DMS 273 treated with DMSO at 0.1 percent for 48 hours (cell line): ENCODE measurements at regions not wholly inside any gene's neighbourhood (a gene's known extent, or its start where the extent isn't known, plus 50 kb on each side); places are given as distances from the start of the nearest gene placed in this dataset.

Experiments
- DNase-seq: peaks from one replicate; lab custom pipeline; 2025; lab: John Stamatoyannopoulos, UW

DNA sequence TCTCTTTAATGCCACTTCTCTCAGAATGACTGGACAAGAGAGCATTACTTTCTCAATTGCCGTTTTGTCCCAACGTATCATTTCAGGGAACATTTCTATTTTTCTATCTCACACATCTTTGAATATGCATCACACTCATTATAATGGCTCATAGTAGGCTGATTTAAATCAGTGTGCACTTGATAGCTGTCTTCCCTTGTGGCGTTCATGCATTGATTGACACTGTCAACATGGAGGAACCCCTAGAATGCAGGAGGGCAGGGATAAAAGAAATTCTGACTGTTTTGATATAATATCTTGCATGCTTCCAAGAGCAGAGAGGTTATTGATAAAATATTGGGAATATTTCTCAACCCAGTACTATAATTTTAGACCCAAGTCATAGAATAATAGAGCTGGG lies 1528.9 kb upstream of the FLRT2 start:
- DNase-seq = no peak

DNA sequence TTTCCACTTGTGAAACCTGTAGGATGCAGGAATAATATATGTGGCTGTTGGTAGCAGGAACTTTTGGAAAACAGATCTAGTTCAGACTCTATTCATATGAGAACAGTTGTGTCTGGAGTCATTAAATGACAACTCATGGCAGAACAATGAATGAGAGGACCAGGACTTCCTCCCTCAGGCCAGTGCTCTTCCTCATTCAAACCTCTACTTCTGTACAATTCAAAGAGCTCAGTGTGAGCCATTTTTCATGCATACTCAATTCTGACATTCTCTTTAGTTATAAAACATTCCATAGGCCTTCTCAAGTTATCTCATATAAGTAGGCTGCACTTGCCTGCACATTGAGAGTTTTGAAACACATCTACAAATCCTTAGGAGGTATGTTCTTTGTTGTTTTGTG lies 1526.6 kb upstream of the FLRT2 start:
- no peak for DNase-seq

DNA sequence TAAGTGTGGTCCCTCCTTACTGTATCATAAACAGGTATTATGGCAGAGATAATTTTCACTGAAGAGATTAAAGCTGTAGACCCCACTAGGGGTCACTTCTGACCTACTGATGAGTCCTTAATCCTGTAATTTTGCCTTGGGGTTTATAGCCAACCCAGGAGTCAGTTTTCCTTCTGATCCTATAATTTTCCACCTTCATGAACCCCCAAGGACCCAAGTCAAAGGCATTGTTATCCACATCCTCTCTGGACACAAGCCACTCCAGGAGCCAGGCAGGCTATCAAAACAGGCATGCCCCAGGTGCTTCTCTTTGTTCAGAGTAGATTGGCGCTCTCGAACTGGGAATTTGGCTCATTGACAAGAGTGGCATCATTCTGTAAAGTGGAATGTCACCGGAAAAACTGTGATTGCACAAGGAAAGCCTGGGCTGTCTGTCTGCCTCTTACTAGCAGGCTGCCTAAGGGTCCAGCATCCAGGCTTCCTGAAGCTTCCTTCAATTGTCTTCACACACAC lies 1523.2 kb upstream of the FLRT2 start:
- no peak for DNase-seq

DNA sequence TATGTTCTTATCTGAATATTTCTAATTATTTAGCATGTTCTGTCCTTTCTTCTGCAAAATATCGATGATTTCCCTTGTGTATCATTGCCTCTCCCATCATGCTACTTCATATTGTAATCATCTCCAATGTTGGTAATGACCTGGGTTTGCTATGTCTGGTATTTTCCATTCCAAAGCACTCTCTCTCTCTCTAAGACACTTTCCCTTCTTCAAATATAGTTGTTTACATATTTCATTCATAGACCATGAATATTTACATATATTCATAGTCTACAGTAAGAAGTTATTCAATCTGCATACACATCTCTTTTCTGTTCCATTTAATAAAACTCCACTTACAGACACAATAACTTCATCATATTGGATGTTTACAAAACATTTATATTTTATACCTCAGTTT lies 1516.5 kb upstream of the FLRT2 start:
- no peak for DNase-seq

DNA sequence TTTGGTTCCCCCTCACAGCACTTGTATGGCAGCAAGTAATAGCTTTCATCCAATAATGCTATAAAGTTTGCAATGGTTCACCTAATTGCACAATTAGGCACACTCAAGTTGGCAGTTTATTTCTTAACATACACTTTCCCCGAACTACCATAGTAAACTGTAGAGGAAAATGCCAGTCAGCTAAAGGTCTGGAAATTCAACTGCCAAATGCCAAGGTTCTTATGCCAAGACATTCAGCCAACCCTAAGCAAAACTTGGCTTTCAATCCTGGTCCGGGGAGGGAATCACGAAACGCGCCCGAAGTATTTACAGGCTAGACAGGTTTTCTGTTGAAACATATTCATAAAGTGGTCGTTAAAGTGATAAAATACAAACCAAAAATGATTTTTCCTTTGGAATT lies 1512.4 kb upstream of the FLRT2 start:
- DNase-seq = no peak

DNA sequence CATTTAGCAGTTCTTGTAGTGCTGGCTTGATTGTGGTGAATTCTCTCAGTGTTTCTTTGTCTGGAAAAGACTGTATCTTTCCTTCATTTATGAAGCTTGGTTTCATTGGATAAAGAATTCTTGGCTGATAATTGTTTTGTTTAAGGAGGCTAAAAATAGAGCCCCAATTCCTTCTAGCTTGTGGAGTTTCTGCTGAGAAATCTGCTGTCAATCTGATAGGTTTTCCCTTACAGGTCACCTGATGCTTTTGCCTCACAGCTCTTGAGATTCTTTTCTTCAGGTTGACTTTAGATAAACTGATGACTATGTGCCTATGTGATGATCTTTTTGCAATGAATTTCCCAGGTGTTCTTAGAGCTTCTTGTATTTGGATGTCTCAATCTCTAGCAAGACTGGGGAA lies 1508.5 kb upstream of the FLRT2 start:
- DNase-seq = no peak

DNA sequence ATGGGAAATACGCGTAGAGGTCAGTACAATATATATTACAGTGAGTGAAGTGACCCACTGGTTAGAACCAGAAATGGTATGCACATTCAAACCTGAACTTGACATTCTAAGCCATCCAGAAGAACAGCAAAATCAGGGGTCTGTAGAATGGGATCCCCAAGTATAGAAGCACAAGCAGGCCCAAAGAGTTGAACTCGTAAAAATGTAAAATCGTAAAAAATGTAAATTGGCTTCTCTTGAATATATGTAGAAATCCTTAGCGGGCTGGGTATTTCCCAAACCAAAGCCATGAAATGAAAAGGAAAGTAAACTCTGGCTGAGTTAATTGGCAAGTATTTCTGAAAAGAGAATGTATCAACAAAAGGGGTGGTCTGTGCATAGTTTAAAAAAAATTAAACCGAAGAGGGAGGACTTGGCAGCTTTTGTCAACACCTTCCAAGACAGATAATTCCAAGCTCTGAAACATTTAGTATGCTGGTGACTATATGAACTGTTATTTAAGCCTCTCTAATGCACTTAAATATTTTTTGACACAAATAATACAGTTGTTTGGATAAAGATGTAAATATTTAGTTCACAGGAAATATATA lies 1505.6 kb upstream of the FLRT2 start:
- no peak for DNase-seq

DNA sequence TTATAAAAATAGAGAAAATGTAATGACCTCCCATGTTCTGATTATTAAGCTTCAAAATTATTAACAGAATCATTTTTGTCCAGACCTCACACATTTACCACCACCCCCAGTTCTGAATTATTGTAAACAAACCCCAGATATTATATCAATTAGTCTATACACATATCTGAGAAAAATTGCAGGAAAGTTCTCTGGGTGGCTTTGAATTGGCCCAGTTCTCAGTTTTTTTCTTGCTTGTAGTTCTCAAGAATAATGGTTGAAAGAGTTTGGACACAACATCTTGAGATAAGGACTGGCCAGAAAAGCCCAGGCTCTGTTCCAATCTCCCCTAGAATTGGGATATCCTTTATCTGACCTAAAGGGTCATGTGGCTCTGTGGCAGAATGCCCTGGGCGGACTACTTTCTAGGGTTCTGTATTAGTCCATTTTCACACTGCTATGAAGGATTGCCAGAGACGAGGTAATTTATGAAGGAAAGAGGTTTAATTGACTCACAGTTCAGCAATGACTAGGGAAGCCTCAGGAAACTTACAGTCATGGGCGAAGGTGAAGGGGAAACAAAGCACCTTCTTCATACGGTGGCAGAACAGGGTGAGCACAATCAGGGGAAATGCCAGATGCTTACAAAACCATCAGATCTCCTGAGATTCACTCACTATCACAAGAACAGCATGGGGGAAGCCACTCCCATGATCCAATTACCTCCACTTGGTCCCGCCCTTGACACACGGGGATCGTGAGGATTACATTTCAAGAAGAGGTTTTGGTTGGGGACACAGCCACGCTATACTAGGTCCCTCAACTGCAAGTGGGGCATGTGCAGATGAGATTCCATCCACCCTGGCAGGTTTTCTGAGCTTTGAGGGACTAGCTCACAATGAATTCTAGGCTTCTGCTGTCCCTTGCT lies 1504.6 kb upstream of the FLRT2 start:
- no peak for DNase-seq

DNA sequence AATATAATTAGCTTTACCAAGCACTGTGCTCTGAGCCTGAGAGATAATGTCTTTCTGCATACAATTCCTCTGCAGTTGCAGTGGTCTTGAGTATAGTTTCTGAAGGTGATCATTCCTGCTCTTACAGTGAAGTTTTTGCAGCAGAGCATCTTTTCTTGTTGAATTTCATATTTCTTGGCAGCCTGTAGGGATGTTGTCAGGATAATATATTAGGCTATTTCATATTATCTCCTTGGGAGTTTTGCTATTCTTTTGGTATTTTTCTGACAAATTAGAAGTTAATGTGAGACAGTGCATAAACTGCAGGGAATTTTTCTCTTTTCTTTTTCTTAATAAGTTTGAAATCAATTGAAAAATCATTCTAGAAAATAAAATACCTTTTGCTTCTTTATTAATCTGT lies 1502.6 kb upstream of the FLRT2 start:
- no peak for DNase-seq

DNA sequence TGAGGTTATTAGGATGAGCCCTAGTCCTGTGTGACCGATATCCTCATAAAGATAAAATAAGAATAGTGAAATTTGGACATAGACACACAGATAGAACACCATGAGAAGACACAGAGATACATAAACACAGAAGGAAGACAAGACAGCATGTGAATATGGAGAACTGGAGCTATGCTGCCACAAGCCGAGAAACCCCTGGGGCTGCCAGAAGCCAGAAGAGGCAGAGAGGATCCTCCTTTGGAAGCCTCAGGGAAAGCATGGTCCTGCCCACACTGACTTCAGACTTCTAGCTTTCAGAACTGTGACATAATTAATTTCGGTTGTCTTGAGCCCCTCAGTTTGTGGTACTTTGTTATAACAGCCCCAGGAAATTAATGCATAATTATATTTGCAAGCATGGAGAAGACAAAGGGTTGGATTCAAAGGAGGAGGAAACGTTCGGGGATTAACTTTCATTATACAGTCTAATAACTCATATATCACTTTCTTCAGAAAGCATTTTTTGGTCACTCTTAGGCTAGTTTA lies 1501.8 kb upstream of the FLRT2 start:
- no peak for DNase-seq

DNA sequence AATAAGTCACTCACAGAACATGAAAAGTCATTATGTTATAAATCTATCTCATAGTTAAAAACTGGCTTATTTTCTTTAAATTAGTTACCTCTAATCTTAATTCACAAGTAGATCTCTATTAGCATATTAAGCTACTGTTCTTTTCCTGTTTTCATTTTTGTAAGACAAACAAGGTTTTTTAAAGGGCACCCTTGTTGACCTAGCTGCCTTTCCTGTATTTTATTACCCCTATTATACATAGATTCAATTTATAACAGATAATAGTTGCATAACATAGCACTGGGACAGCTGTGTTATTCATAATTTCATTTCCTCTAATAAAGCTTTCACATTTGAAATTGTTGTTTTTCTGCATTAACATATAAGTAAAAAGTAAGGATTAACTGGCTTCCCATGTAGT lies 1500.7 kb upstream of the FLRT2 start:
- no peak for DNase-seq

DNA sequence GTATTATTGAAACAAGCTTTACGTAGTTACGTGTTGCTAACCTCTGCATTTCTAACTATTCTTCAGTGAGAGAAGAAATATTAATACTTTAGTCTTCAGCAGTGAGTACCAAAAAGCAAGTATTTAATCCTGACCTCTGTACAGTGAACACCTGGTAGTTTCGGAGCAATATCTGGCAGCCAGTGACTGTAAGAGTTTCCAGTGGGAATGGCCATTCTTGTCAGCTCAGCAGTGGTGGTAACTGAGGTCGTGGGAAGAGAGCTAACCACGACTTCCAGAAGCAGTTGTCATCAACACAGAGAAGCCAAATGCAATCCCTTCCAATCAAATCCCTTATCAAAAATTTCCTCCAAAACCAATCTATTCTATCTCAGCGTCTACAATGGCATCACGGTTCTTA lies 1500.2 kb upstream of the FLRT2 start:
- DNase-seq = no peak

DNA sequence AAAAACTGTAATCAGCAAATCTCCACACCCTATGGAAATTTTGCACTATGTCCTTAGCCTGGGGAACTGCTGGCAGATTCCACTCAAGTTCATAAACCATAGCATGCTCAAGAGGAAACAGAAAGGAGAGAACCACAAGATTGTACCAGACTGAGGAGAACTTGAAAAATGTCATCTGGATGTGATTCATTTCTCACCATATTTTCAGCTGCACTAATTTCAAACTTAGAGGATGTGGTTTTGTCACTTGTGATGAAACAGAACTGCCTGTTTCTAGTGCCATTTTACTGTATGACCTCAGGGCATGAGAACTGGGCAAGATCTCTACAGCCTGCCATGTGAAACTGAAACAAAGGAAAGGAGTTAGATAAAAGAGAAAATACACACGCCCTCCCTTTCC lies 1493.1 kb upstream of the FLRT2 start:
- DNase-seq = no peak

DNA sequence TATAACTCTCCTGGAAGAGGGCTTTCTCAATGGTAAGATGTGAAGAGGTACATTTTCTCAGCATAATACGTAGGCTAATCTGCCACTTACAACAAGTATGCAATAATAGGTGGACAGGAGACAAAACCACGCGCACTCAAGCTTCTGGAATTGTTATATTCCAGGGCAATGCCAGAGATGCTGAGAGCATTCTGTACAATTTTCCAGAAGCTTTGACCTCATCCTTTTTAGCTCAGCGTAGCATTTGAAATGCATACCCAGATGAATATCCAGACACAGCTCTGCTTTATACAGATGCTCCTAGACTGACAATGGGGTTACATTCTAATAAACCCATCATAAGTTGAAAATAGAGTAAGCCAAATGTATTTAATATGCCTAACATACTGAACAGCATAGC lies 1492.4 kb upstream of the FLRT2 start:
- no peak for DNase-seq

DNA sequence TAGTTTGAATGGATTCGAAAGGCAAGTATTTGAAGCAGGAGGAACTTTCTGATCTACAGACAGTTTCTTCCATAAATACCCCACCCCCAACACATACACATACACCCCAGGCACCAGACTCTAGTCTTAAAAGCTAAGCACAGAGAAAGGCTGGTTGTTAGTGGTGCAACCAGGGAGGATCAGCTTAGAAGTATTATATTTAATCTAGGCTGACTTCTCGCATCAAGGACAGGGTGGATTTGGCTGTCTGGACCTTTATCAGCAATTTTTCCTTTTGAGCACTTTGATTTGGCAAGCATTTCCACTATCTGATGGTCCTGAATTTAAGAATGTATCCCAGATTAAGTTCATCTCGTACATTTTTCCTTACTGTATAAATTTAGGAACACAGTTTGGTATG lies 1489.8 kb upstream of the FLRT2 start:
- no peak for DNase-seq

DNA sequence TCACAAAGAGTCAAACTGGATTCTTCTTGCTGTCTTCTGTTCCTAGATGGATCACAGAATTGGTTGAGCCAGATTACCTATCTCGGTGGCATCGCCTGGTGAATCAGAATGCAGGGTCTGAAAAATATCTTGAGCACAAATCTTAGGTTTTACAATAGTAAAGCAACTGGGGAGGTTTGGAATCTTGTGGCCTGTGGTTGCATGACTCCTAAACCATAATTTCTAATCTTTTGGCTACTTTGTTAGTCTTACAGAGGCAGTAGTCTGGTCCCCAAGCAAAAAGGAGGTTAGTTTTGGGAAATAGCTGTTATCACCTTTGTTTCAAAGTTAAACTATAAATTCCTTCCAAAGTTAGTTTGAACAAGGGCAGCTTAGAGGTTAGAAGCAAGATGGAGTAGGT lies 1488.5 kb upstream of the FLRT2 start:
- no peak for DNase-seq

DNA sequence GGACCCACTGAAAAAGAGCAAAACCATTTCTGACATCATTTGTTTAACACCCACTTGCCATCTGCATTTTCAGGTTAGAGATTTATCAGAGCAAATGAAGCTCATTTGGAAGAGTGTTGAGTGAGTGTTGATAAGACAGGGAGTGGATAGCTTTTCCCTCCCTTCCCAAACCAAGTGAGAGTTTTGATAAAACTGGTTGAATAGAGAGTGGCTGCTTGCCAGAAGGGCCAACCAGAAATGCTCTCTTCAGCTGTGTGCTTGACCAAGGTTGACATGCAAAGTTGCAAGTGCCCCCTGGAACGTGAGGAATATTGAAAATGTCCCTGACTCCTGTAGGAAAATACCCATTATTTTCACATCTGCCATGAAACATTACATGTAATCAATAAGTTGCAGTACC lies 1487.0 kb upstream of the FLRT2 start:
- no peak for DNase-seq

DNA sequence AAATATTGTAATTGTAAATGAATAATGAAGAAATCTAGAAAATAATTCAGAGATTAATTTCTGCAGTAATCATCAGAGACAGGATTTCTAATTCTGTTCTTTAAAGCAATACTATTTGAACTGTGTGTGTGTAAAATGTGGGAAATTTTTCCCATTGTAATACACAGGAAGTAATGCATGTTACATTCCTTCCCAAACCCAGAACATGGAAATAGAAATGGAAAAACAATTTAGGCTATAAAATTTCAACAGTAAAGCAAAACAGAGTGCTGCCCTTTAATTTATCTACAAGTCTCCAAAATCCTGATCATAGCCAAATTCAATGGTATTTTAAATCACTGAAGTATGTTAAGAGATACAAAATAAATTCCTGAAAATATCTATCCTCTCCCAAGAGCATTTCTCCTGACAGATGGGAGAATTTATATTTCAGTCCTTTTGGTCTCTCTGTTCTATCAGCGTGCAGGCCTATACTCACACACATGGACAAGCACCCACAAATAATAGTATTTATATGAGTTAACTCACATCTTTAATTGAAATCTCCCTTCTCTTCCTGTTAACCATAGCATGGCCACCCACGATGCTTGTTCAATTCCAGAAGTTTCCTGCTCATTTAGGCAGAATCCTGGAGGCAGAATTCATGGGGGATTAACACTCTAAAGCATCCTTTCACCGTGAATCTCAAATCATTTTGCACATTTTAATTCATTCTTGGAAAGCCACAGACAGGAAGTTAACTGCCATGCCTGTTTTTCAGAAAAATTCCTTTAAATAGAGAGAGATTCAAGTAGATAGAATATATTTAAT lies 1465.4 kb upstream of the FLRT2 start:
- DNase-seq = no peak

DNA sequence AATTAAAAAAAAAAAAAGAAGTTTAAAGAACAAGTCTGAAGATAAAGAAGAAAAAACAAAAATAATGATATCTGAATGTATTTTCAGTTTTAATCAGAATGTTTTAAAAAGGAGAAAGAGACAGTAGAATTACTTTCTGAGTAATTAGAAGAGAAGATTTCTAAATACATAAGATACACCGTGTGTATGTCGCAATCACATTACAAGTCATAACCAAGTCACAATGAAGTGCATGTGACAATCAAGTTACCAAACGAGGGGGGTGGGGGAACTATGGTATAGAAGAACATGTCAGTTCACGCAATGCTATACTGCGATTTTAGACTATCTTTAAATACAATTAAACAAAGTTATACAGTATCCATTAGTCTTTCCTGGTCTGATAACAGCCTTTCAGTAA lies 1464.1 kb upstream of the FLRT2 start:
- DNase-seq = no peak

DNA sequence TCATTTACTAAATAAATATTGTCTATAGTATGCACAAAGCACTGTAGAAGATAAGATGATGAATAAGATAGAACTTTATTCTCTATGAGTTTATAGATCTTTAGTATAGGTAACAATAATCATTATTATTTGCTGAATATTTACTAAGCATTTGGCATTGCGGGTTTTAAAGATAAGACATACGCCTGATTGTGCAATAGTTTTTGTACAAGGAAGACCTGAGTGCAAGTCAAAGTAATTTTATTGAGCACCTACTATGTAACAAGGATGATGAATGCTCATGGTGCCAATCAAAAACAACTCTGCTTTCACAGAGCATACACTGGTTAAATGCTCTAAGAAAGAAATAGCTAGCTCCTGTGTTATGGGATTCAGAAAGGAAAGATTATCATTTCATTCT lies 1461.7 kb upstream of the FLRT2 start:
- no peak for DNase-seq

DNA sequence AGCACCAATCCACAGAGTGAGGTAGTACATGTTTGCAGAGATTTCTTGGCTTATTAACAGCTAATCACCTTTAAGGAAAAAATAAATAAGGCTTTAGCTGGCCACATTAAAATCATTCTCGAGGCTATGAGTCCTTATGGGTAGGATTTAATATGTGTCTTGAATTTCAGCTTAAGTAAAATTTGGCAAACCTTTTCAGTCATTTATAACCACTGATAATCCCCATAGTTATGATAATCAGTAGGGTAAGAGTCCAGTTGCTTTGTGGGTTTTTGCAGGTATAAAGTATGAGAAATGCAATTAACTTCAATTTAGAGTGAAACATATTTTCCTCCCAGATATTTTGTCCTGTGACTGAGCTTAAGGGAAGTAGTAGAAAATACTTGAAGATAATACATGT lies 1458.9 kb upstream of the FLRT2 start:
- no peak for DNase-seq

DNA sequence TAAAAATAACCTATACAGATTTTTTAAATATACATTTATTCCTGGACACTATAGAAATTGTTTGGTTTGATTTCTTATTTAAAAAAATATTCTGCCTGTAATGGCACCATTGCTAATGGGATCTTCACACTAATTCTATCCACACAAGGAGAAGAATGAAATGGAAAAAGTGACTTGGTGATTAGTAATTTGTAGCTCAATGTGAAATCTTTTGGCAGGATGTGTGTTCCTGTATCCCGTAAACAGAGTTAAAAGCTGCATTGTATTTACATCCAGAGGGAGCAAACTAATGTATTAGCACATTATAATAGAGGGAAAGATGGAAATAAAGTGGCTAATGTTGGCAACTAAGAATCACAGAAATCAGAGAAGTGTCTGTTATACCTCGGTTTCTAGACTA lies 1455.3 kb upstream of the FLRT2 start:
- DNase-seq = no peak

DNA sequence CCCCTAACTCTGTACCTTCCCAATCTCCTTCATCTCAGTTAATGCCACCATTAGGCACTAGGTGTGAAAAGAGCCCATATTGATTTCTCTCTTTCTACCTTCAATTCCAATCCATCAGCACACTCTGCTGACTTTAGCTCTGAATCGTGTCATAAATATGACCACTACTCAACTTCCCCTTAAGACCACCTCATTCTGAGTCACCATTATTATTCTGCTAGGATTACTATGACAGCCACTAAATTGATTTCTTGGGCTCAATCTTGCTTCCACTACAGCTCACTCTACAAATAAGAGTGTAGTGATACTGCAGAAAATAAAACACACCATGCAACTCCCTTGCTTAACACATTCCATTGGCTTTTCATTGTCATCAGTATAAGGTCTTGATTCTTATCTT lies 1449.0 kb upstream of the FLRT2 start:
- no peak for DNase-seq
